T-helper 2 cell treated with Interferon-gamma antibody and Interleukin-4, amounts not matched to agents 5 μg/mL and 100 μg/mL, for 36 hours (primary cell): ENCODE measurements at regions not wholly inside any gene's neighbourhood (a gene's known extent, or its start where the extent isn't known, plus 50 kb on each side); places are given as distances from the start of the nearest gene placed in this dataset.
"Not testable (repeated sequence)": the region's sequence is repeated elsewhere in the genome, so short reads cannot be mapped to it uniquely, and the experiment has no call there.

Experiments
- DNase-seq: peaks from one replicate; pipeline ENCODE4 v3.0.0; 2021; ENCODE audit warnings: low spot score
- H3K27ac Mint-ChIP-seq: one replicate; pipeline ENCODE4 v1.8.0; 2021; ENCODE audit warnings: mild to moderate bottlenecking, mixed read lengths
- H3K27me3 Mint-ChIP-seq: one replicate; pipeline ENCODE4 v1.8.0; 2021; ENCODE audit warnings: low read depth, mixed read lengths
- H3K36me3 Mint-ChIP-seq: one replicate; pipeline ENCODE4 v1.8.0; 2021; ENCODE audit warnings: low read depth, mixed read lengths
- H3K4me1 Mint-ChIP-seq: one replicate; pipeline ENCODE4 v1.8.0; 2021; ENCODE audit warnings: low read depth, mixed read lengths
- H3K4me3 Mint-ChIP-seq: one replicate; pipeline ENCODE4 v1.8.0; 2022; ENCODE audit warnings: mild to moderate bottlenecking, moderate library complexity, mixed read lengths
- H3K9me3 Mint-ChIP-seq: one replicate; pipeline ENCODE4 v1.8.0; 2021; ENCODE audit warnings: mixed read lengths

GRCh38 chr4:28312497-28312896, 1451.9 kb downstream of the STIM2 start:
- not testable (repeated sequence) for H3K4me1 Mint-ChIP-seq, H3K4me3 Mint-ChIP-seq, DNase-seq, H3K36me3 Mint-ChIP-seq, H3K27me3 Mint-ChIP-seq, H3K27ac Mint-ChIP-seq
- peaks cover 27% of the 10 kb centered on the region for H3K9me3 Mint-ChIP-seq

GRCh38 chr4:28313729-28314713, 1453.4 kb downstream of the STIM2 start:
- DNase-seq, result no peak
- no peaks in the 10 kb centered on the region for H3K36me3 Mint-ChIP-seq
- H3K27ac Mint-ChIP-seq, result no peak overlapping the region
- no peak overlapping the region for H3K4me3 Mint-ChIP-seq
- H3K9me3 Mint-ChIP-seq, result peaks cover 26% of the 10 kb centered on the region
- H3K4me1 Mint-ChIP-seq, result no peaks in the 10 kb centered on the region
- H3K27me3 Mint-ChIP-seq, result no peaks in the 10 kb centered on the region

- Mint-ChIP-seq H3K27me3 (no peaks in the 10 kb centered on the region), H3K4me3 (no peak overlapping the region), H3K4me1 (no peaks in the 10 kb centered on the region), H3K9me3 (peaks cover 20% of the 10 kb centered on the region), H3K36me3 (no peaks in the 10 kb centered on the region), H3K27ac (no peak overlapping the region)
- DNase-seq, result no peak
Observed at GRCh38 chr4:28317221-28317620, 1456.6 kb downstream of the STIM2 start.

GRCh38 chr4:28334249-28334648, 1473.6 kb downstream of the STIM2 start:
- H3K4me3 Mint-ChIP-seq, result no peak overlapping the region

GRCh38 chr4:28341784-28342183, 1481.1 kb downstream of the STIM2 start:
- H3K27me3 Mint-ChIP-seq, result no peaks in the 10 kb centered on the region
- no peak overlapping the region for H3K27ac Mint-ChIP-seq
- H3K4me1 Mint-ChIP-seq, result no peaks in the 10 kb centered on the region
- H3K36me3 Mint-ChIP-seq, result no peaks in the 10 kb centered on the region
- no peak for DNase-seq
- no peak overlapping the region for H3K4me3 Mint-ChIP-seq
- peaks cover 41% of the 10 kb centered on the region for H3K9me3 Mint-ChIP-seq

More at GRCh38 chr4:28334249-28334648, 1473.6 kb downstream of the STIM2 start:
- DNase-seq, result no peak
- Mint-ChIP-seq H3K27ac (no peak overlapping the region), H3K9me3 (no peaks in the 10 kb centered on the region), H3K4me1 (no peaks in the 10 kb centered on the region), H3K27me3 (no peaks in the 10 kb centered on the region), H3K36me3 (no peaks in the 10 kb centered on the region)

GRCh38 chr4:28350485-28350884, 1489.8 kb downstream of the STIM2 start:
- Mint-ChIP-seq H3K4me3 (no peak overlapping the region), H3K27ac (no peak overlapping the region), H3K36me3 (no peaks in the 10 kb centered on the region), H3K27me3 (no peaks in the 10 kb centered on the region), H3K9me3 (peaks cover 34% of the 10 kb centered on the region), H3K4me1 (no peaks in the 10 kb centered on the region)
- DNase-seq, result no peak

- Mint-ChIP-seq H3K27me3 (no peaks in the 10 kb centered on the region), H3K4me1 (no peaks in the 10 kb centered on the region), H3K9me3 (peaks cover 39% of the 10 kb centered on the region), H3K27ac (no peak overlapping the region), H3K4me3 (no peak overlapping the region), H3K36me3 (no peaks in the 10 kb centered on the region)
- no peak for DNase-seq
Observed at GRCh38 chr4:28351102-28351501, 1490.5 kb downstream of the STIM2 start.

- Mint-ChIP-seq H3K36me3 (no peaks in the 10 kb centered on the region), H3K27ac (no peak overlapping the region), H3K4me3 (no peak overlapping the region), H3K9me3 (peaks cover 35% of the 10 kb centered on the region), H3K4me1 (no peaks in the 10 kb centered on the region), H3K27me3 (no peaks in the 10 kb centered on the region)
- no peak for DNase-seq
Observed at GRCh38 chr4:28351826-28352225, 1491.2 kb downstream of the STIM2 start.

- Mint-ChIP-seq H3K9me3 (peaks cover 28% of the 10 kb centered on the region), H3K4me3 (no peak overlapping the region)
Observed at GRCh38 chr4:28354880-28355656, 1494.4 kb downstream of the STIM2 start.

GRCh38 chr4:28357990-28358389, 1497.3 kb downstream of the STIM2 start:
- Mint-ChIP-seq H3K27me3 (no peaks in the 10 kb centered on the region), H3K9me3 (peaks cover 30% of the 10 kb centered on the region), H3K4me1 (no peaks in the 10 kb centered on the region), H3K4me3 (no peak overlapping the region), H3K36me3 (no peaks in the 10 kb centered on the region), H3K27ac (no peak overlapping the region)
- DNase-seq, result no peak

More at GRCh38 chr4:28354880-28355656, 1494.4 kb downstream of the STIM2 start:
- DNase-seq, result no peak
- H3K4me1 Mint-ChIP-seq, result no peaks in the 10 kb centered on the region
- H3K27me3 Mint-ChIP-seq, result no peaks in the 10 kb centered on the region
- no peaks in the 10 kb centered on the region for H3K36me3 Mint-ChIP-seq
- H3K27ac Mint-ChIP-seq, result no peak overlapping the region

GRCh38 chr4:28358606-28359005, 1498.0 kb downstream of the STIM2 start:
- H3K9me3 Mint-ChIP-seq, result peaks cover 33% of the 10 kb centered on the region
- H3K4me1 Mint-ChIP-seq, result no peaks in the 10 kb centered on the region
- H3K27ac Mint-ChIP-seq, result no peak overlapping the region
- H3K4me3 Mint-ChIP-seq, result no peak overlapping the region
- no peaks in the 10 kb centered on the region for H3K36me3 Mint-ChIP-seq
- H3K27me3 Mint-ChIP-seq, result no peaks in the 10 kb centered on the region
- no peak for DNase-seq

- Mint-ChIP-seq H3K4me3 (no peak overlapping the region), H3K4me1 (no peaks in the 10 kb centered on the region), H3K27me3 (no peaks in the 10 kb centered on the region), H3K36me3 (no peaks in the 10 kb centered on the region), H3K27ac (no peak overlapping the region), H3K9me3 (peaks cover 31% of the 10 kb centered on the region)
- no peak for DNase-seq
Observed at GRCh38 chr4:28360681-28361080, 1500.0 kb downstream of the STIM2 start.

- Mint-ChIP-seq H3K9me3 (peaks cover 25% of the 10 kb centered on the region), H3K27ac (no peak overlapping the region), H3K36me3 (no peaks in the 10 kb centered on the region), H3K4me3 (no peak overlapping the region), H3K27me3 (no peaks in the 10 kb centered on the region), H3K4me1 (no peaks in the 10 kb centered on the region)
- no peak for DNase-seq
Observed at GRCh38 chr4:28362169-28362568, 1501.5 kb downstream of the STIM2 start.

GRCh38 chr4:28369499-28369898, 1508.9 kb downstream of the STIM2 start:
- no peak for DNase-seq
- H3K4me1 Mint-ChIP-seq, result no peaks in the 10 kb centered on the region
- no peaks in the 10 kb centered on the region for H3K36me3 Mint-ChIP-seq
- no peaks in the 10 kb centered on the region for H3K27me3 Mint-ChIP-seq
- H3K4me3 Mint-ChIP-seq, result no peak overlapping the region
- H3K27ac Mint-ChIP-seq, result no peak overlapping the region
- H3K9me3 Mint-ChIP-seq, result peaks cover 33% of the 10 kb centered on the region
